HG03442 (cell line): ENCODE measurements at regions not wholly inside any gene's neighbourhood (a gene's known extent, or its start where the extent isn't known, plus 50 kb on each side); places are given as distances from the start of the nearest gene placed in this dataset.

Experiments used
- ATAC-seq: cut with Tn5 transposase; IDR thresholded peaks from one replicate; pipeline ENCODE4 v1.9.1; 2021; ENCODE audit warnings: mild to moderate bottlenecking, moderate library complexity; ENCODE audit not compliant: unreplicated experiment

- ATAC-seq, result no peak
Observed at GRCh38 chr9:107696302-107696701, 206.7 kb upstream of the KLF4 start.

- ATAC-seq, result no peak
Observed at GRCh38 chr9:107694390-107694789, 204.8 kb upstream of the KLF4 start.

- no peak for ATAC-seq
Observed at GRCh38 chr9:107693625-107694326, 204.2 kb upstream of the KLF4 start.

GRCh38 chr9:107691664-107692063 is 202.1 kb upstream of the KLF4 start:
- ATAC-seq, result no peak

GRCh38 chr9:107690021-107690420 is 200.5 kb upstream of the KLF4 start:
- no peak for ATAC-seq

- no peak for ATAC-seq
Observed at GRCh38 chr9:107688728-107689127, 199.2 kb upstream of the KLF4 start.

- no peak for ATAC-seq
Observed at GRCh38 chr9:107685901-107686300, 196.3 kb upstream of the KLF4 start.

- no peak for ATAC-seq
Observed at GRCh38 chr9:107685376-107685775, 195.8 kb upstream of the KLF4 start.

GRCh38 chr9:107684224-107684623 is 194.7 kb upstream of the KLF4 start:
- ATAC-seq, result no peak

- ATAC-seq, result no peak
Observed at GRCh38 chr9:107683566-107683965, 194.0 kb upstream of the KLF4 start.

GRCh38 chr9:107681988-107682387 is 192.4 kb upstream of the KLF4 start:
- no peak for ATAC-seq

- ATAC-seq, result no peak
Observed at GRCh38 chr9:107675351-107676259, 186.0 kb upstream of the KLF4 start.

- ATAC-seq, result no peak
Observed at GRCh38 chr9:107674721-107675277, 185.2 kb upstream of the KLF4 start.

- no peak for ATAC-seq
Observed at GRCh38 chr9:107673861-107674720, 184.5 kb upstream of the KLF4 start.

GRCh38 chr9:107671588-107671987 is 182.0 kb upstream of the KLF4 start:
- ATAC-seq, result no peak

- ATAC-seq, result no peak
Observed at GRCh38 chr9:107669422-107669821, 179.9 kb upstream of the KLF4 start.

- no peak for ATAC-seq
Observed at GRCh38 chr9:107667231-107668070, 177.9 kb upstream of the KLF4 start.

GRCh38 chr9:107665057-107665456 is 175.5 kb upstream of the KLF4 start:
- ATAC-seq, result no peak

GRCh38 chr9:107660976-107661375 is 171.4 kb upstream of the KLF4 start:
- ATAC-seq, result no peak

GRCh38 chr9:107653263-107653821 is 163.8 kb upstream of the KLF4 start:
- ATAC-seq, result no peak
